IPS DF 6.9 (cell line): ENCODE measurements at regions not wholly inside any gene's neighbourhood (a gene's known extent, or its start where the extent isn't known, plus 50 kb on each side); places are given as distances from the start of the nearest gene placed in this dataset.

Source experiments
- DNase-seq: peaks from one replicate; pipeline ENCODE4 v3.0.0-alpha.2; 2013; ENCODE audit warnings: low read depth, low spot score
- H3K27ac ChIP-seq: one replicate; pipeline ENCODE4 v1.5.1; 2013; ENCODE audit warnings: low read length, control low read depth
- H3K27me3 ChIP-seq: 2 replicates; pipeline ENCODE4 v1.6.1; 2013; ENCODE audit warnings: mild to moderate bottlenecking, low read length; ENCODE audit not compliant: control insufficient read depth, insufficient read depth
- H3K36me3 ChIP-seq: 2 replicates; pipeline ENCODE4 v1.6.1; 2013; ENCODE audit warnings: low read length; ENCODE audit not compliant: control insufficient read depth, insufficient read depth
- H3K4me1 ChIP-seq: 2 replicates; pipeline ENCODE4 v1.6.1; 2013; ENCODE audit warnings: low read length; ENCODE audit not compliant: control insufficient read depth, insufficient read depth
- H3K4me3 ChIP-seq: 2 replicates; pipeline ENCODE4 v1.5.1; 2013; ENCODE audit warnings: mild to moderate bottlenecking, low read length
- H3K9me3 ChIP-seq: 2 replicates; pipeline ENCODE4 v1.6.1; 2013; ENCODE audit warnings: low read length, inconsistent platforms; ENCODE audit not compliant: control insufficient read depth, insufficient read depth
- WGBS: extraction: QIAGEN DNeasy Blood & Tissue Kit; methylation state at CpG from one replicate; pipeline ENCODE4 v1.1.7; 2013; ENCODE audit warnings: mixed read lengths, missing lambda C conversion rate; ENCODE audit not compliant: insufficient read length, insufficient coverage; 5-methylcytosine and 5-hydroxymethylcytosine counted together

DNA sequence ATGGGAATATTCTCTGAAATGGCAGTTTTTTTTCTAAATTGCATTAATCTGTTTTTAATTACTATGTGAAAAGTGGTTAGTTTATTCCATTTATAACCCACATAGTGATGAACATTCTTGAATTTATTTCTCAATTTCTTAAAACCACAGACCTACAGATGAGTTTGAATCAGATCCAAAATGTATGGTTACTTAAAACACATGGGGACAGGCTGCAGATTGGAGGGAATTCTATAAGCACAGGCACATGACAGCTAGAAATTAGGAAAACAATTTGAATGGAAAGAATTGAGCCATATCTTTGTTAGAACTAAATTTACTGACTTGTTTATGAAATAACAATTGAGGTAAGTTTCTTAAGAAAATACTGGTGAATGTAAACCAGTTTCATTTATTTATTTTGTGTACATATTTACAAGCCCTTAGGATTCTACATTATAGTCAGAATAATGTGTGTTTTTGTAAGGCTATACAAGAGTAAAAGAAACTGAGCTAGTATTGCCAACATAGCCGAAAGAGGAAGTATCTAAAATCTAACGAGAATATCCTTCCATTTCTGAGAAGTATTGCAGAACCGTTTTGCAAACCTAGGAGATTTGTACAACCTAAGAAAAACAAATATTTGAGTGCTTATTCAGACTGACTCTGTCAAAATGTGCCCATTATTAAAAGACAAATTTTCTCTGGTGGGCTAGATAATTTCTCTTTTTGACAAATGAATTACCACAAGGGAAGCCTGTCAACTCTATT lies 434.3 kb upstream of the SEMA3D start:
- Histone ChIP-seq H3K27me3 (no peaks in the 10 kb centered on the region), H3K36me3 (no peaks in the 10 kb centered on the region), H3K4me3 (no peak overlapping the region), H3K4me1 (no peaks in the 10 kb centered on the region), H3K27ac (no peak overlapping the region), H3K9me3 (no peaks in the 10 kb centered on the region)
- WGBS = no CpG with 5 or more reads among the region's 3 CpGs
- no peak for DNase-seq

DNA sequence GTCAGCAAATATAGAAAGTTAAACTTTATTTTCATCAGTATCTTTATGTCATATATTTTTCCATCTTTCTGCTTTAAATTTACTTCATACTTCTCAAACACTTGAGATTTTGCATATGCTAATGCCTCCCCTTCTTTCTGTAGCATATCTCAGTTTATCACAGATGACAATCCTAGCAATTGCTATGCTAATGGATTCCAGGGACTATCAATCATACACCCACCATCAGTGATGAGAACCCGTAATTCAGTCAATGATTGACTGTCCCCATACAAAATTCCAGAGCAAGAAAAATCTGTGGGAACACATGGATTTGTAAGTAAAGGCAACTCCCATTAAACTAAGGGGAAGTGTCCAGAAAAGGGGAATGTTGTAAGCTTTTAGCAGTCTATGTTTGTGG lies 432.4 kb upstream of the SEMA3D start:
- Histone ChIP-seq H3K4me3 (no peak overlapping the region), H3K36me3 (no peaks in the 10 kb centered on the region)
- WGBS = no CpG with 5 or more reads among the region's 1 CpG

DNA sequence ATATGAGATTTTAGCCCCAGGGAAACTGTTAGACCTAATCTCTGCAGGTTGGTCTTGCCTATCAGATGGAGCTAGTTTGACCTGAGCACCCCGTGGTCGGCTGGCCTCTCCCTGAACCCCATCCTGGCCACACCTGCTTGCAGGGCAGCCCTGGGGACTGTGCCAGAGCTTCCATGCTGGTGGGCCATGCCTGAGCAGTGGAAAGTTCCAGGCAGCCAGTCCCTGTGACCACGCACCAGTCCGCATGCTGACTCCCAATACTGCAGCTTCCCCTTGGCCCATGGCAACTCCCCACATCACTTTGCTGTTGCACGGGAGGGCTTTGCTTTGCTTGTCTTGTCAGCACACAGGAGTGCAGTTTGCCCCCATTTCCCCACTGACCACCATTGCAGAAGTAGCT lies 427.8 kb upstream of the SEMA3D start:
- Histone ChIP-seq H3K27ac (no peak overlapping the region), H3K36me3 (no peaks in the 10 kb centered on the region), H3K27me3 (no peaks in the 10 kb centered on the region), H3K9me3 (no peaks in the 10 kb centered on the region), H3K4me1 (no peaks in the 10 kb centered on the region), H3K4me3 (no peak overlapping the region)
- DNase-seq = no peak
- no CpG with 5 or more reads among the region's 5 CpGs for WGBS

More for the DNA sequence above, 432.4 kb upstream of the SEMA3D start:
- H3K4me1 ChIP-seq = no peaks in the 10 kb centered on the region
- no peaks in the 10 kb centered on the region for H3K9me3 ChIP-seq
- DNase-seq = no peak
- H3K27ac ChIP-seq = no peak overlapping the region
- H3K27me3 ChIP-seq = no peaks in the 10 kb centered on the region

DNA sequence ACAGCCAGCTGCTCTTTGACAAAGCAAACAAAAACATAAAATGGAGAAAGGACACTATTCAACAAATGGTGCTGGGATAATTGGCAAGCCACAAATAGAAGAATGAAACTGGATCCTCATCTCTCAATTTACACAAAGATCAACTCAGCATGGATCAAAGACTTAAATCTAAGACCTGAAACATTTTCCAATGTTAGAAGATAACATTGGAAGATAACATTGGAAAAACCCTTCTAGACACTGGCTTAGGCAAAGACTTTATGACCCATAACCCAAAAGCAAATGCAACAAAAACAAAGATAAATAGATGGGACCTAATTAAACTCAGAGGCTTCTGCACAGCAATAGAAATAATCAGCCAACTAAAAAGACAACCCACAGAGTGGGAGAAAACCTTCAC lies 425.7 kb upstream of the SEMA3D start:
- DNase-seq = no peak
- Histone ChIP-seq H3K36me3 (no peaks in the 10 kb centered on the region), H3K27me3 (no peaks in the 10 kb centered on the region), H3K4me1 (no peaks in the 10 kb centered on the region), H3K4me3 (no peak overlapping the region), H3K9me3 (no peaks in the 10 kb centered on the region), H3K27ac (no peak overlapping the region)

DNA sequence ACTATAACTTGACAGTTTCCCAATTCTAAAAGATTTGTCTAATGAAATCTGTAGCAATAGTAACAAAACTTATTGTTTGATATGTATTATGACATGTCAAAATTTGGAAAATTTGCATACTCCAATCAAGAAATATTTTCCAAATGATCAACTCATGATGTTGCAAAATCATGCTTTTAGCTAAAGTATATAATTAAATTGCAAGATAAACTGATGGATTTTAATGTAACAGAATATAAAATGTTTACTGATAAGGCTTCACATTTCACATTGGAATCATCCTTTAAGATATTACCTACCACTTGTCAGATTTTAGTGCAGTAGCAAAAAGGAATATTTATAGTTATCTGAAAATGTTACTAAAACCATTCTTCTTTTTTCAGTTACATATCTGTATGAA lies 421.9 kb upstream of the SEMA3D start:
- Histone ChIP-seq H3K36me3 (no peaks in the 10 kb centered on the region), H3K27ac (no peak overlapping the region), H3K9me3 (no peaks in the 10 kb centered on the region), H3K4me1 (no peaks in the 10 kb centered on the region), H3K27me3 (no peaks in the 10 kb centered on the region), H3K4me3 (no peak overlapping the region)
- no peak for DNase-seq

DNA sequence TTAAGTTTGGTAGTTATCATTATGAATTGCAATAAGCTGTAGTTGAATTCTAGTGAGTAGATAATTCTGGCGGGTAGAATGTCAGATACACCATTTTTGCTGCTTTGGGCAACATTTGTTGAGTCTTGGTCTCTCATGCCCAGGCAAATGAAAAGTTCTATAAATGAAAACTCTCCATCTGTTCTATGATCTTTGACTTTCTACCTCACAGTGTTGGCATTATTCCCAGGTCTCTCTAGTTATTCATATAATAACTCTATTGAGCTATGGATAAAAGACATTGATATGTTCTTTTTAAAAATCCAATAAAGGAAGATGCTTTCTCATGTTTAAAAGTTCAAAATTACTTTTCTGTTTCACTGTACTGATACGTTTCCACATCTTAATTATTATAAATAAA lies 415.3 kb upstream of the SEMA3D start:
- no peaks in the 10 kb centered on the region for H3K27me3 ChIP-seq
- H3K36me3 ChIP-seq = no peaks in the 10 kb centered on the region
- H3K4me1 ChIP-seq = no peaks in the 10 kb centered on the region
- no peaks in the 10 kb centered on the region for H3K9me3 ChIP-seq
- H3K4me3 ChIP-seq = no peak overlapping the region
- WGBS = no CpG with 5 or more reads among the region's 2 CpGs
- no peak for DNase-seq
- no peak overlapping the region for H3K27ac ChIP-seq

DNA sequence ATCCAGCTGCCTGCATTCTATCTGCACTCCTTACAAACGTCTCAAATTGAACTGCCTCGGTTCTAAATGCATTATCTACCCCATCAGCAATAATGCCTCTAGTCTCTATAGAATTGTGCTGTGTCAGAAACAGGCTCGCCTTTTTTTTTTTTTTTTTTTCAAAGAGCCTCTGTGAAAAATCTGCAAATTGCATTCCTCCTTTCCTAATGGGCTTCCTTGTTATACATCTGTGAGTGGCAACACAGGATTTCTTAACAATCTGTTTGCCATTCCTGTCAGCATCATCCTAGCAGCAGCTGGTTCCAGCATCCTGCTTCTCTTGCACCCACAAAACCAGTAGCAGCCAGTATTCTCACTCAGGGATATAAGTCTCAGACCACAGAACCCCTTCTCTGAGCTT lies 413.5 kb upstream of the SEMA3D start:
- DNase-seq = peak; percentile 4
- Histone ChIP-seq H3K27me3 (no peaks in the 10 kb centered on the region), H3K36me3 (no peaks in the 10 kb centered on the region), H3K4me1 (no peaks in the 10 kb centered on the region), H3K27ac (no peak overlapping the region), H3K4me3 (no peak overlapping the region), H3K9me3 (no peaks in the 10 kb centered on the region)
- WGBS = no CpG with 5 or more reads among the region's 3 CpGs

DNA sequence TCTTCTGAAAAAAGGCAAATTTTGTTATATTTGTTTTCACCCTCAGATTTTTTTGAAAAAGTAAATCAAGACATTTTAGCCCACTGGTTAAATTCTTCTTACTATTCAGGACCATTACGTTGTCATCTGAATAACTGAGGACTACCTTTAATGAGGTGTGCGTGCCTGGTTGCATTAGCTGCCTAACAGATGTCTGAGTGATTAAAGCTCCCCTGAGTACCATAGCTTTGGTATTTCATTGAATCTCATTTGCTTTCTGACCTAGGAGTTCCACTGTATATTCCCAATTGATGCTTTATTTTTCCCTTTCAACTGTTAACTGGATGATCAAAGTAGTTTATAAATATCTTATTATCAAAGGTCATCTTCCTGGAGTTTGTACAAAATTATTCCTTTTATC lies 410.0 kb upstream of the SEMA3D start:
- no CpG with 5 or more reads among the region's 2 CpGs for WGBS
- no peak overlapping the region for H3K4me3 ChIP-seq
- no peak for DNase-seq
- no peaks in the 10 kb centered on the region for H3K4me1 ChIP-seq
- H3K9me3 ChIP-seq = no peaks in the 10 kb centered on the region
- H3K36me3 ChIP-seq = no peaks in the 10 kb centered on the region
- no peaks in the 10 kb centered on the region for H3K27me3 ChIP-seq
- no peak overlapping the region for H3K27ac ChIP-seq

DNA sequence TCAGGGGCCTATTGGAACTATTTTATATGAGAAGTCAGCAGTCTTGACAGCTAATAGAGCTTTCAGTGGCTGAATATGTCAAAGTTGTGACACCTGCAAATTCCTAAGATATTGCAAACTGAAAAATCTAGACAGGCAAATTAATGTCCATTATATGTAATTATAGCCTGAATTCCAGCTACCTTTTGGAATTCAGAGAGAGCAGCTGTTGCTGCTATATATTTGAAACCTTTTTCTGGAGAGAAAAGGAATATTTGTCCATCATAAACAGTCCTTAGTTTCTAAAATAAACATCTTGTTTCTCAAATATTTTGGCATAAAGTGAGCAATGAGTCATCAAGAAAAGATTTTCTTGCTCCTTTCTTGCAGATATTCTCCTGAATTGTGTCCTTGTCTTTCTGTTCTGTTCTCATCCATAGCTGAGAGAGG lies 408.9 kb upstream of the SEMA3D start:
- H3K9me3 ChIP-seq = no peaks in the 10 kb centered on the region
- H3K27me3 ChIP-seq = no peaks in the 10 kb centered on the region
- no peaks in the 10 kb centered on the region for H3K36me3 ChIP-seq
- no peaks in the 10 kb centered on the region for H3K4me1 ChIP-seq
- H3K27ac ChIP-seq = no peak overlapping the region
- H3K4me3 ChIP-seq = no peak overlapping the region
- DNase-seq = no peak

DNA sequence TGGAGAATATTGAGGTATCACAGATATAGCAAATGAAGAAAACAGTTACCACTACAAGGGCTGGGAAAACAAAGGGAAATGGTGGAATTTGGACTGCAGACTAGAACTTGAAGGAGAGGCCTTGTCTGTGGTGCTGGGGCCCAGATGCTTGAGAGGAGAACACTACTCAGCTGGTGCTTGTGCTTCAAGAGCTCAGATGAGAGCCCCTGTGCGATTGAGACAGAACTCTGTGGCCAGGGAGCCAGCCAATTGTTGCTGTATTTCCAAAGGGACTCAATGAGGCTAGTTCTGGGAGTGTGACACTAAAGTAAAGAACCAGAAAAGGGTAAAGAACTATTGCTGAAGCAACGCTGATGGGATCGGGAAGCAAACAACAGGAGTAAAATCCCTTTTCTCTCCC lies 406.5 kb upstream of the SEMA3D start:
- no CpG with 5 or more reads among the region's 3 CpGs for WGBS
- no peaks in the 10 kb centered on the region for H3K27me3 ChIP-seq
- H3K4me1 ChIP-seq = no peaks in the 10 kb centered on the region
- no peak overlapping the region for H3K4me3 ChIP-seq
- no peak overlapping the region for H3K27ac ChIP-seq
- H3K36me3 ChIP-seq = no peaks in the 10 kb centered on the region
- H3K9me3 ChIP-seq = no peaks in the 10 kb centered on the region
- DNase-seq = no peak

DNA sequence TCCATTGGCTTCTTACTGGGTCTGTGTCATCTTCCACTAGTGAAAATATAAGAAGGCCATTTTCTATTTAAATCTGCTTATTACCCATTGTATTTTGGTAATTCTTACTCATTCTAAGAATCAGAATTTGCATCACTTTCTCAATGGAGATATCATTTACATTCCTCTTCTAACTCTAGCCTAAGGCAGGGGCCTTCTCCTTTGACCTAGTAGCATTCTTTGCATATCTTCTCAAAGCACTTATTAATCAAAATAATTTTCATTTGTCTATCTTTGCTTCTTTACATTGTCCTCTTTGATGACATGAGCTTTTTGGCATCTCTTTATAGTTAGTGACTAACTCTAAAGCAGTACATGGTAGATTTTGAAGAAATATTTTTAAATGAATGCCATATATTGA lies 400.9 kb upstream of the SEMA3D start:
- H3K36me3 ChIP-seq = no peaks in the 10 kb centered on the region
- H3K4me1 ChIP-seq = no peaks in the 10 kb centered on the region
- DNase-seq = no peak
- H3K9me3 ChIP-seq = no peaks in the 10 kb centered on the region
- no peak overlapping the region for H3K27ac ChIP-seq
- H3K4me3 ChIP-seq = no peak overlapping the region
- no peaks in the 10 kb centered on the region for H3K27me3 ChIP-seq
